OCI-LY7 (cell line): ENCODE measurements at regions not wholly inside any gene's neighbourhood (a gene's known extent, or its start where the extent isn't known, plus 50 kb on each side); places are given as distances from the start of the nearest gene placed in this dataset.

Experiments
- BruUV-seq: library from RNA; stranded (reverse); fragments of 400-500 nt; replicated peaks from 2 replicates; lab custom pipeline; 2021; lab: Mats Ljungman, UMichigan
- CTCF ChIA-PET: fragments of 300-600 bp; sonication (Branson Sonifier 250); formaldehyde crosslinking; loops from one replicate; lab custom pipeline; 2022; ENCODE audit warnings: antibody characterized with exemption; ENCODE audit not compliant: unreplicated experiment; lab: Charles Lee
- POLR2A ChIA-PET: fragments of 300-600 bp; sonication (Branson Sonifier 250); formaldehyde crosslinking; loops from one replicate; lab custom pipeline; 2022; ENCODE audit warnings: antibody characterized with exemption; lab: Charles Lee
- DNase-seq: peaks from one replicate; pipeline ENCODE4 v3.0.0-alpha.2; 2015; ENCODE audit warnings: low spot score
- H2AFZ ChIP-seq: fragments of 200-600 bp; sonication (generic), shearing (Covaris generic); 2 replicates; pipeline ENCODE4 v1.6.1; 2014; ENCODE audit warnings: mild to moderate bottlenecking, antibody characterized with exemption, low read length, moderate library complexity
- H3K27ac ChIP-seq: fragments of 200-600 bp; sonication (generic); 2 replicates; pipeline ENCODE4 v1.5.1; 2014; ENCODE audit warnings: mixed run types, low read depth, mild to moderate bottlenecking, moderate library complexity, low read length, inconsistent platforms; ENCODE audit not compliant: poor library complexity, severe bottlenecking
- H3K36me3 ChIP-seq: fragments of 200-600 bp; sonication (generic); 2 replicates; pipeline ENCODE4 v1.6.1; 2014; ENCODE audit warnings: mild to moderate bottlenecking, antibody characterized with exemption, low read length, moderate library complexity, mixed read lengths; ENCODE audit not compliant: insufficient read depth
- H3K4me1 ChIP-seq: fragments of 200-600 bp; sonication (generic); 2 replicates; pipeline ENCODE4 v1.5.1; 2014; ENCODE audit warnings: mild to moderate bottlenecking, low read length; ENCODE audit not compliant: insufficient read depth, poor library complexity, severe bottlenecking
- H3K4me2 ChIP-seq: fragments of 200-600 bp; sonication (generic); 2 replicates; pipeline ENCODE4 v1.6.1; 2014; ENCODE audit warnings: mild to moderate bottlenecking, low read length
- H3K4me3 ChIP-seq: fragments of 200-600 bp; sonication (generic); 2 replicates; pipeline ENCODE4 v1.5.1; 2014; ENCODE audit warnings: mild to moderate bottlenecking, low read depth, low read length; ENCODE audit not compliant: poor library complexity, severe bottlenecking
- H3K79me2 ChIP-seq: fragments of 200-600 bp; sonication (generic); 2 replicates; pipeline ENCODE4 v1.6.1; 2016; ENCODE audit warnings: low read depth, mild to moderate bottlenecking, low read length, moderate library complexity, mixed read lengths; ENCODE audit not compliant: insufficient read depth
- H3K9me2 ChIP-seq: fragments of 200-600 bp; sonication (generic); 2 replicates; pipeline ENCODE4 v1.6.1; 2016; ENCODE audit warnings: mild to moderate bottlenecking, low read length, mixed read lengths; ENCODE audit not compliant: insufficient read depth
- H3K9me3 ChIP-seq: fragments of 200-600 bp; sonication (generic); 2 replicates; pipeline ENCODE4 v1.6.1; 2014; ENCODE audit warnings: mild to moderate bottlenecking, mixed run types, low read length, mixed read lengths
- H4K20me1 ChIP-seq: fragments of 200-600 bp; sonication (generic); 2 replicates; pipeline ENCODE4 v1.6.1; 2014; ENCODE audit warnings: mild to moderate bottlenecking, antibody characterized with exemption, low read length, moderate library complexity, mixed read lengths; ENCODE audit not compliant: insufficient read depth
- CTCF ChIP-seq: fragments of 200-600 bp; sonication (generic); conservative IDR thresholded peaks from 2 replicates; pipeline ENCODE4 v1.5.1; 2014; ENCODE audit warnings: mild to moderate bottlenecking, antibody characterized with exemption, low read length, moderate library complexity, mixed read lengths
- EZH2phosphoT487 ChIP-seq: fragments of 200-600 bp; sonication (generic); IDR thresholded peaks from 2 replicates; pipeline ENCODE4 v1.6.1; 2018; ENCODE audit warnings: low read depth, borderline replicate concordance, mild to moderate bottlenecking, mixed run types, antibody characterized with exemption, low read length, moderate library complexity, mixed read lengths
- intact Hi-C: fragments of 100-400 bp; cut with micrococcal nuclease; formaldehyde crosslinking; loops from one replicate; pipeline ENCODE4 v1.10.0; 2022; ENCODE audit not compliant: unreplicated experiment

GRCh38 chr1:165006831-165007230 lies 349.7 kb downstream of the LMX1A start:
- Histone ChIP-seq H3K36me3 (no peaks in the 10 kb centered on the region), H3K27ac (no peak overlapping the region), H3K4me3 (no peak overlapping the region), H3K4me2 (no peak overlapping the region), H3K4me1 (no peaks in the 10 kb centered on the region), H2AFZ (no peak overlapping the region), H3K9me2 (no peaks in the 10 kb centered on the region), H3K79me2 (no peaks in the 10 kb centered on the region), H4K20me1 (no peaks in the 10 kb centered on the region), H3K9me3 (no peaks in the 10 kb centered on the region)
- ChIA-PET POLR2A (interaction anchor here (0.7 kb wide), 1 partner anchor 469 kb away, joined by 7 read pairs; no protein-coding TSS in a partner anchor), CTCF (no interaction called here)
- no TSS peak for BruUV-seq
- intact Hi-C loops = no loop called here
- TF ChIP-seq CTCF (no peak), EZH2phosphoT487 (no peak)
- DNase-seq = no peak

GRCh38 chr1:164999146-164999545 lies 357.4 kb downstream of the LMX1A start:
- H2AFZ ChIP-seq = no peak overlapping the region
- H3K9me3 ChIP-seq = no peaks in the 10 kb centered on the region
- H3K36me3 ChIP-seq = no peaks in the 10 kb centered on the region
- no peak overlapping the region for H3K4me2 ChIP-seq
- CTCF ChIA-PET = no interaction called here
- no peak for DNase-seq
- intact Hi-C loops = no loop called here
- POLR2A ChIA-PET = interaction anchor here (1.3 kb wide), 1 partner anchor 10 kb away, joined by 3 read pairs; no protein-coding TSS in a partner anchor
- H3K79me2 ChIP-seq = no peaks in the 10 kb centered on the region
- H4K20me1 ChIP-seq = no peaks in the 10 kb centered on the region
- no TSS peak for BruUV-seq
- no peaks in the 10 kb centered on the region for H3K4me1 ChIP-seq
- TF ChIP-seq EZH2phosphoT487 (no peak), CTCF (no peak)
- H3K27ac ChIP-seq = no peak overlapping the region
- H3K4me3 ChIP-seq = no peak overlapping the region
- no peaks in the 10 kb centered on the region for H3K9me2 ChIP-seq

DNA sequence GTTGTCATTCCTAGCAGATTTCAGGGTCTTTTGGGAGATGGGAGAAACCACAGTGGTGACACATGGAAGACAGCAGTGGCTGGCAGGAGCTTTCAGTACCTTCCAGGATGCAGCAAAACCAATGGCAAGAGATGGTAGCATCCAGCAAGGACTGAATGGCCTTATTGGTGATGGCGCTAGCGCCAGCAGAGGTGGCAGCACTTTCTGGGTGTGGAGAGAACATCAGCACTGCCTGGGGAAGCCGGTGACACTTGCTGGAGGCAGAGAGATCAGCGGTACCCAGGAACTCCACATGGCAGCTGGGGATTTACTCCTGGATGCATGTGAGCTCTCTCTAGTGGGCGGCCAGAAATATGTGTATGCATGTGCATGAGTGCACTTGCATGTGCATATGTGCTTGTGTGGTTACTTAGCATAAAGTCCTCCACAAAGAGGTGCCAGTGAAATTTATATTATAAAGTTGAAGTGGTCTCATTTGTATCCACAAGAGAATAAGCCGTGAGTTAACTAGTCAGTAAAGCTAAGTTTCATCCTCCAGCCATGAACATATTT lies 364.7 kb downstream of the LMX1A start:
- no peak overlapping the region for H3K4me3 ChIP-seq
- no peak overlapping the region for H2AFZ ChIP-seq
- DNase-seq = no peak
- no peak overlapping the region for H3K4me2 ChIP-seq
- ChIA-PET POLR2A (no interaction called here), CTCF (no interaction called here)
- H4K20me1 ChIP-seq = no peaks in the 10 kb centered on the region
- TF ChIP-seq CTCF = no peak
- no peaks in the 10 kb centered on the region for H3K79me2 ChIP-seq
- H3K36me3 ChIP-seq = no peaks in the 10 kb centered on the region
- no peaks in the 10 kb centered on the region for H3K9me2 ChIP-seq
- no TSS peak for BruUV-seq
- H3K27ac ChIP-seq = no peak overlapping the region
- no peaks in the 10 kb centered on the region for H3K9me3 ChIP-seq
- no peaks in the 10 kb centered on the region for H3K4me1 ChIP-seq
- intact Hi-C loops = no loop called here
